GM19351 (cell line): ENCODE measurements at regions not wholly inside any gene's neighbourhood (a gene's known extent, or its start where the extent isn't known, plus 50 kb on each side); places are given as distances from the start of the nearest gene placed in this dataset.

ENCODE experiments used
- ATAC-seq: cut with Tn5 transposase; IDR thresholded peaks from one replicate; pipeline ENCODE4 v1.9.1; 2021; ENCODE audit warnings: mild to moderate bottlenecking, moderate library complexity; ENCODE audit not compliant: unreplicated experiment

GRCh38 chr2:226142463-226142862, 657.2 kb downstream of the IRS1 start:
- ATAC-seq: no peak

GRCh38 chr2:226140594-226140993, 659.0 kb downstream of the IRS1 start:
- no peak for ATAC-seq

- ATAC-seq: no peak
Measured at GRCh38 chr2:226139759-226140158, 659.9 kb downstream of the IRS1 start.

- no peak for ATAC-seq
Measured at GRCh38 chr2:226137201-226137811, 662.3 kb downstream of the IRS1 start.

DNA sequence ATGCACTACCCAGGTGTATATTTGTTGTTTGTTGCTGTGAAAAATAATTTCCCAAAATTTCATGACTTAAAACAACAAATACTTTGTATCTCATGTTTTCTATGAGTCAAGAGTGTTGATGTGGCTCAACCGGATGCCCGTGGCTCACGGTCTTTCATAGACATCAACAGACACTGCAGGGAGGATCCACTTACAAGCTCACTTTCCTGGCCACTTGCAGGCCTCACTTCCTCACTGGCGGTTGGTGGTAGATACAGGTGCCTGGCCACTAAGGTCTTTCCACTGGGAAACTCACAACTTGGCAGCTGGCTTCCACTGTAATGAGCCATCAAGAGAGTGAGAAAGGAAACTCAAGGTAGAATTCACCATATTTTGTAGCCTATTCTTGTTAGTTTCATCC, 662.9 kb downstream of the IRS1 start:
- ATAC-seq: no peak

- no peak for ATAC-seq
Measured at GRCh38 chr2:226135861-226136548, 663.6 kb downstream of the IRS1 start.

GRCh38 chr2:226132323-226133215, 667.1 kb downstream of the IRS1 start:
- ATAC-seq: no peak

DNA sequence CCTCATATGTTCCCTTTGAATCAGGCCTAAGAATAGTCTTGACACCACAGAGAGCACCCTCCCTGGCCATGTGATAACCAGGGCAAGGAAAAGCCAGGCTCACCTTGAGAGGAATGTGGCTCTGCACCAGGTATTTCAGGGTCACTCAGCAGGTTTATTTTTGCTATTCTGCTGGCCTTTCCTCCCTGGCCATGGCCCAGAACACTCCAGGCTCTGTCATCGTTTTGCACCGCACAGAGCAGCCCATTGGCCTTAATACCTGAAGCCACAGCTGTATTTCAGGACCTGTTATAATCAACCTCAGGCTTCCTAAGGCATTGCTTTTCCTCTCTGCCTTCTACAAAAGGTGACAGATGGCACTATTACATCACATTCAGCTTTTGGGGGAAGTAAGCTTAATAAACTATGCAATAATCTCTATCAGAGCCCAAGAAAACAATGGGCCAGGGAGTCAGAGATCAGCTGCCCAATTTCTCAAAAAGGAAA, 668.3 kb downstream of the IRS1 start:
- no peak for ATAC-seq

DNA sequence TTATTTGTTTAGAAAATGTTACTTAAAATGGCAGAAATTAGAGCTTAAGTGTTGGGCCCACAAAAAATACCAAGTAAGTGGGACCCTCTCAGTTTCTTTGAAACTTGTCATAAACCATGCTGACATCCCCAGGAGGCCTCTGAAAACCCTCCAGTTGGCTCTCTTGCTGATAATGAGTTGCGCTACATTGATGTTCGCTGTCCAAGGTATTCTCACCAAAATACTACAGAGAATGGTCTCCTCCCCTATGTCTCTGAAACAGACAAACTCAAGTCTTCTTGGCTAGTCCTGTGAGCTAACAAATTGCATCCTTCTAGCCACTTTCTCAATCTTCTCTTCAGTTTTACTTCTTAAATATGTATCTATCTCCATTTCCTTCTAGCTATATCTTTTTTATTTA, 669.4 kb downstream of the IRS1 start:
- ATAC-seq: no peak

- no peak for ATAC-seq
Measured at GRCh38 chr2:226127682-226128081, 671.9 kb downstream of the IRS1 start.

DNA sequence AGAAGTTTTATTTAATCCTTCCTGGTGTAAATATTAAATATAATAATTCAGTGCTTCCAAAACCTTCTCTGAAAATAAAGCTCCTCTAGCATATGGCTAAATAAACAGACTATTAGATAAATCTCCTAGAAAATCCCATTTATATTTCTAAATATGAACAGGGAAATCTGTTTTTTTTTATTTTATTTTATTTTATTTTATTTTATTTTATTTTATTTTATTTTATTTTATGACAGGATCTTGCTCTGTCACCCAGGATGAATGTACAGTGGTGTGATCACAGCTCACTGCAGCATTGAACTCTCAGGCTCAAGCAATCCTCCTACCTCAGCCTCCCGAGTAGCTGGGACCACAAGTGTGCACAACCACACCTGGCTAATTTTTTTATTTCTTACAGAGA, 673.5 kb downstream of the IRS1 start:
- ATAC-seq: no peak

DNA sequence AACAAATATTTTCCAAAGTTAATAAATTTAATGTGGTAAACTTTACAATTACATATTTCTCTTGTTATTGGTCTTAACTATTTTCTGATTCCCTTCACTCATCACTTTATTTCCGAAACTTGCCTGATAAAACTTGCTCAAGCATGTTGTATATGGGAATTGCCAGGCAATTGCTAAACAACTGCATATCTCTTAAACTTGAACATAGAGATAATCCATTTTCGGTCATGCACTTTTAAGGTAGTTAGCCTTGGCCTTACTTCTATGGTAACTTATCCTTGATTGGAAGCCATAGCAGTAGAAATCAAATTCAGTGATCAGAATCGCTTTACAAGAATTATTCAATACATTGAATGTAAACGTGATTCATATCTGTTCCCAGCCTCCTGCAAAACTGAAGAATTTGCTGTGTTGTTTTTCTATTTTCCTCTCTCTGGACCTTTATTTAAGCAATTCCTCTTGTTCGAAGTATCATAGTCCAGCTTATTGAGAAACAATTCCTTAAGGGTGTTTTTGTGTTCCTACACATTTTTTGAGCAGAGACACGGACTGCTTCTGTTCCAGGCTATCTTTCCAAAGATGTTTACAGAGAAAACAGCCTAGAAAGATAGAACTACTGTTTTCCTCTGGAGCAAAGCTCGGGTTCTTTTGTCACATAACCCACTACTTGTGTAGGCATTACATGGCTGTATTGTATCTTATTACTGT, 674.3 kb downstream of the IRS1 start:
- ATAC-seq: no peak

- ATAC-seq: no peak
Measured at GRCh38 chr2:226124548-226125011, 675.0 kb downstream of the IRS1 start.

GRCh38 chr2:226123300-226123699, 676.3 kb downstream of the IRS1 start:
- ATAC-seq: no peak

GRCh38 chr2:226122041-226122440, 677.6 kb downstream of the IRS1 start:
- no peak for ATAC-seq

DNA sequence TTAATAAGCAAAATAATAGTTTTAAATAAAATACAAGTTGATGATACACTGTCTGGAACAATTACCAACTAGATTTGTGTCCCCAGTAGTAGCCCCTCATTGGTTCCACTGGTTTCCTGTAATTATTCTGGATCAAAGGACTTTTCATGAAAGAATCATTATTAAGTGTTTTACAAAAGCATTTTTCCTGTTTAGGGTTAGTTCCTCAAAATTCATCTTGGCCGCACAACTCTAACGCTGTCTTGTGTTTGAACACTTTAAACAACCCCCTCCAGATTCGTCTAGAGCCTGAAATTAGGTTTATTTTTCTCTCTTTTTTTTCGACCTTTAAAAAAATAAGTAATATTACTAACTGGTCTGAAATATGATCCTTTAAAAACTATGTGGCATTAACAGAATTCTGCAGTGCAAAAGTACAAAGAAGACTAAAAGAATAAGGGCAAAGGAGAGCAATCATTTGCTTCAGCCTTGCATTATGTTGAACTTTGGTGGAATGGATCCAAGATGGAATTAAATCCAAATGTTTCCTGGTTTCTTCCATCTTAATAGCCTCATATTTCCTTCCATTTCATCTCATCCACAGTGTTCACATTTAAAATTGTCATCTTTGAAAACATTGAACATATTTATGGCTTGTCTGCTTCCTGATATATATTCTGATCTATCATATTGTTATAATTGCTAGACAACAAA, 678.4 kb downstream of the IRS1 start:
- ATAC-seq: no peak

- ATAC-seq: no peak
Measured at GRCh38 chr2:226118471-226119429, 680.9 kb downstream of the IRS1 start.

GRCh38 chr2:226117510-226118065, 682.0 kb downstream of the IRS1 start:
- ATAC-seq: no peak

DNA sequence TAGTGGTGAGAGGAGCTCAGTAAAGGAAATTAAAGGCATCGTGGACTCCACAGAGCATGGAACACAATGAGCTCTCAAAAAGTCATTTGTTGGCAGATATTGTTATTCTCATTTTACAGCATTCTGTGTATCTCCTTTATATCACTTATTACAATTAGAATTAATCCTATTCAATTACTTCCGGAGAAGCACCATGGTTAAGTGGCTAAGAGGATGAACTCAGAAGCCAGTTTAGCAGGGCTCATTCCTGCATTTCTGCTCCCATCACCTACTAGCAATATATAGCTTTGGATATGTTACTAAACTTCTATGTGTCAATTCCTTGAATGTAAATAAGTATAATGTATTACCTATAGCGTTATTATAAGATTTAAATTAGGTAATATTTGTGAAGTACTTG, 683.3 kb downstream of the IRS1 start:
- ATAC-seq: no peak
